ENCODE measurements at regions not wholly inside any gene's neighbourhood (a gene's known extent, or its start where the extent isn't known, plus 50 kb on each side); places are given as distances from the start of the nearest gene placed in this dataset.
A peak's percentile ranks its signal among the peaks of the same experiment; 100 is the strongest.
"Not testable (repeated sequence)": the region's sequence is repeated elsewhere in the genome, so short reads cannot be mapped to it uniquely, and the experiment has no call there.

GRCh38 chr10:5576780-5577624, 52.2 kb downstream of the CALML3 start:
- DNase-seq (ENCODE audit: low read depth): no peak

GRCh38 chr10:5580038-5580428, 55.3 kb downstream of the CALML3 start:
- DNase-seq (ENCODE audit: low read depth): not testable (repeated sequence)

GRCh38 chr10:5581670-5582566, 57.2 kb downstream of the CALML3 start:
- DNase-seq (ENCODE audit: low read depth): no peak

GRCh38 chr10:5582736-5583135, 58.0 kb downstream of the CALML3 start:
- DNase-seq (ENCODE audit: low read depth): no peak

GRCh38 chr10:5583525-5584175, 58.9 kb downstream of the CALML3 start:
- DNase-seq (ENCODE audit: low read depth): no peak

- peak; percentile 83 for DNase-seq (ENCODE audit: low read depth)
These were observed 60.2 kb downstream of the CALML3 start for GRCh38 chr10:5584895-5585516.

GRCh38 chr10:5585517-5586206, 60.9 kb downstream of the CALML3 start:
- no peak for DNase-seq (ENCODE audit: low read depth)

GRCh38 chr10:5587151-5588079, 62.7 kb downstream of the CALML3 start:
- DNase-seq (ENCODE audit: low read depth): no peak

- DNase-seq (ENCODE audit: low read depth): no peak
These were observed 63.3 kb downstream of the CALML3 start for GRCh38 chr10:5588080-5588453.

- DNase-seq (ENCODE audit: low read depth): no peak
These were observed 63.8 kb downstream of the CALML3 start for GRCh38 chr10:5588603-5589002.
